GM18505 (cell line): ENCODE measurements at regions not wholly inside any gene's neighbourhood (a gene's known extent, or its start where the extent isn't known, plus 50 kb on each side); places are given as distances from the start of the nearest gene placed in this dataset.

Source experiments
- ATAC-seq: cut with Tn5 transposase; IDR thresholded peaks from one replicate; pipeline ENCODE4 v1.9.1; 2021; ENCODE audit not compliant: unreplicated experiment
- POLR2A ChIP-seq: IDR thresholded peaks from 4 replicates; pipeline ENCODE4 v1.6.1; 2011; ENCODE audit warnings: borderline replicate concordance; ENCODE audit not compliant: insufficient read depth, insufficient read length; ENCODE audit errors: extremely low read depth

GRCh38 chr5:31137676-31138075 is 55.8 kb upstream of the CDH6 start:
- TF ChIP-seq POLR2A, result no peak
- no peak for ATAC-seq

- no peak for TF ChIP-seq POLR2A
- ATAC-seq, result no peak
These were observed 57.9 kb upstream of the CDH6 start for GRCh38 chr5:31135542-31135941.

GRCh38 chr5:31133488-31133887 is 60.0 kb upstream of the CDH6 start:
- no peak for ATAC-seq

GRCh38 chr5:31131381-31131891 is 62.0 kb upstream of the CDH6 start:
- no peak for TF ChIP-seq POLR2A
- ATAC-seq, result no peak

More at GRCh38 chr5:31133488-31133887, 60.0 kb upstream of the CDH6 start:
- TF ChIP-seq POLR2A, result no peak

- ATAC-seq, result no peak
These were observed 62.8 kb upstream of the CDH6 start for GRCh38 chr5:31130676-31131075.

GRCh38 chr5:31124651-31125305 is 68.7 kb upstream of the CDH6 start:
- no peak for TF ChIP-seq POLR2A
- ATAC-seq, result no peak

More at GRCh38 chr5:31130676-31131075, 62.8 kb upstream of the CDH6 start:
- TF ChIP-seq POLR2A, result no peak

- TF ChIP-seq POLR2A, result no peak
- no peak for ATAC-seq
These were observed 69.5 kb upstream of the CDH6 start for GRCh38 chr5:31124026-31124425.

GRCh38 chr5:31122998-31123951 is 70.2 kb upstream of the CDH6 start:
- ATAC-seq, result no peak
- no peak for TF ChIP-seq POLR2A

GRCh38 chr5:31121224-31121623 is 72.3 kb upstream of the CDH6 start:
- TF ChIP-seq POLR2A, result no peak
- no peak for ATAC-seq

GRCh38 chr5:31120642-31120948 is 72.9 kb upstream of the CDH6 start:
- no peak for TF ChIP-seq POLR2A
- no peak for ATAC-seq

GRCh38 chr5:31119938-31120641 is 73.4 kb upstream of the CDH6 start:
- ATAC-seq, result no peak
- no peak for TF ChIP-seq POLR2A

GRCh38 chr5:31116466-31117031 is 76.9 kb upstream of the CDH6 start:
- TF ChIP-seq POLR2A, result no peak
- ATAC-seq, result no peak

GRCh38 chr5:31114817-31115216 is 78.7 kb upstream of the CDH6 start:
- TF ChIP-seq POLR2A, result no peak
- ATAC-seq, result no peak
